OCI-LY3 (cell line): ENCODE measurements at regions not wholly inside any gene's neighbourhood (a gene's known extent, or its start where the extent isn't known, plus 50 kb on each side); places are given as distances from the start of the nearest gene placed in this dataset.
"Not testable (repeated sequence)": the region's sequence is repeated elsewhere in the genome, so short reads cannot be mapped to it uniquely, and the experiment has no call there.

Source experiments
- H2AFZ ChIP-seq: fragments of 200-600, 300-600 bp; shearing (Covaris generic); 2 replicates; pipeline ENCODE4 v1.6.0; 2014; ENCODE audit warnings: antibody characterized with exemption, low read depth, low read length
- H3K27ac ChIP-seq: fragments of 200-600, 300-600 bp; sonication (generic); 2 replicates; pipeline ENCODE4 v1.5.1; 2014; ENCODE audit warnings: mild to moderate bottlenecking, low read length, moderate library complexity, mixed read lengths
- H3K27me3 ChIP-seq: fragments of 200-600, 300-600 bp; sonication (generic); 2 replicates; pipeline ENCODE4 v1.6.1; 2014; ENCODE audit warnings: low read depth, low read length, mixed read lengths
- H3K36me3 ChIP-seq: fragments of 200-600, 300-600 bp; sonication (generic); replicated peaks from 2 replicates; pipeline ENCODE3; 2014; ENCODE audit warnings: low read depth, low read length, mixed read lengths
- H3K4me1 ChIP-seq: fragments of 300-600, 200-600 bp; sonication (generic); 2 replicates; pipeline ENCODE4 v1.6.1; 2014; ENCODE audit warnings: low read length, mixed read lengths
- H3K4me2 ChIP-seq: fragments of 200-600, 300-600 bp; sonication (generic); 2 replicates; pipeline ENCODE4 v1.6.1; 2014; ENCODE audit warnings: low read length, mixed read lengths
- H3K4me3 ChIP-seq: fragments of 300-600, 200-600 bp; sonication (generic); 2 replicates; pipeline ENCODE4 v1.5.1; 2014; ENCODE audit warnings: antibody characterized with exemption, mild to moderate bottlenecking, low read length, moderate library complexity
- H3K79me2 ChIP-seq: fragments of 300-600, 200-600 bp; shearing (Covaris generic); 2 replicates; pipeline ENCODE4 v1.6.1; 2014; ENCODE audit warnings: mild to moderate bottlenecking, low read length, mixed read lengths
- H3K9ac ChIP-seq: fragments of 300-600, 200-600 bp; shearing (Covaris generic); 2 replicates; pipeline ENCODE4 v1.6.0; 2014; ENCODE audit warnings: mild to moderate bottlenecking, low read length, moderate library complexity
- H3K9me3 ChIP-seq: fragments of 200-600, 300-600 bp; shearing (Covaris generic); 2 replicates; pipeline ENCODE4 v1.6.1; 2014; ENCODE audit warnings: low read length, mixed read lengths; ENCODE audit not compliant: insufficient read depth
- H4K20me1 ChIP-seq: fragments of 200-600, 300-600 bp; sonication (generic); 2 replicates; pipeline ENCODE4 v1.6.1; 2016; ENCODE audit warnings: low read length, mixed read lengths; ENCODE audit not compliant: insufficient read depth
- EZH2phosphoT487 ChIP-seq: fragments of 200-600 bp; shearing (Covaris generic); IDR thresholded peaks from 2 replicates; pipeline ENCODE4 v1.6.1; 2018; ENCODE audit warnings: antibody characterized with exemption, mixed run types, low read depth
- TF ChIP-seq, protein P1 (sequence below): fragments of 200-600, 300-600 bp; sonication (generic); IDR thresholded peaks from 2 replicates; pipeline ENCODE4 v1.5.1; 2014; ENCODE audit warnings: antibody characterized with exemption, low read length, low read depth

DNA sequence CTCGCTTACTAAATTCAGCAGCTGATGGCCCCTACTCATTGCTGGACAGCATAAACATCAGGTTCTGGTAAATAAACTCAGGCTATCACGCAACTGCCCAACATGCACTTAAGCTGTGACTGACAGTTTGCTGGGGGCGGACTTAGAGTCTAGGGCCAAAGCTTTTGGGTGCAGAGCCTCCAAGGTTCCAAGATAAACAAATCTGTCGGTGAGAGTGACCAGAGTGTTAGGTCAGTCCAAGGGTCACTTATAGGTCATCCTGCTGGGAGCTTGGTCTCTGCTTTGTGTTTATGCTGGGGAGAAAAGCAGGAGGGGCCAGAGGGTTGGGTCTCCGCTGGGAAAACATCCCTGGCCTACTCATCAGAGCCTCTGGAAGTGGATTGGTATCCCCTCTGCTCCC is 188.6 kb upstream of the GATA6 start:
- no peak overlapping the region for H3K9ac ChIP-seq
- H3K4me2 ChIP-seq, result no peak overlapping the region
- H3K27me3 ChIP-seq, result no peaks in the 10 kb centered on the region
- H4K20me1 ChIP-seq, result no peaks in the 10 kb centered on the region
- H3K27ac ChIP-seq, result no peak overlapping the region
- H2AFZ ChIP-seq, result no peak overlapping the region
- H3K9me3 ChIP-seq, result no peaks in the 10 kb centered on the region
- H3K4me1 ChIP-seq, result no peaks in the 10 kb centered on the region
- H3K36me3 ChIP-seq, result no peaks in the 10 kb centered on the region
- TF ChIP-seq EZH2phosphoT487, result no peak
- TF ChIP-seq, protein P1, sequence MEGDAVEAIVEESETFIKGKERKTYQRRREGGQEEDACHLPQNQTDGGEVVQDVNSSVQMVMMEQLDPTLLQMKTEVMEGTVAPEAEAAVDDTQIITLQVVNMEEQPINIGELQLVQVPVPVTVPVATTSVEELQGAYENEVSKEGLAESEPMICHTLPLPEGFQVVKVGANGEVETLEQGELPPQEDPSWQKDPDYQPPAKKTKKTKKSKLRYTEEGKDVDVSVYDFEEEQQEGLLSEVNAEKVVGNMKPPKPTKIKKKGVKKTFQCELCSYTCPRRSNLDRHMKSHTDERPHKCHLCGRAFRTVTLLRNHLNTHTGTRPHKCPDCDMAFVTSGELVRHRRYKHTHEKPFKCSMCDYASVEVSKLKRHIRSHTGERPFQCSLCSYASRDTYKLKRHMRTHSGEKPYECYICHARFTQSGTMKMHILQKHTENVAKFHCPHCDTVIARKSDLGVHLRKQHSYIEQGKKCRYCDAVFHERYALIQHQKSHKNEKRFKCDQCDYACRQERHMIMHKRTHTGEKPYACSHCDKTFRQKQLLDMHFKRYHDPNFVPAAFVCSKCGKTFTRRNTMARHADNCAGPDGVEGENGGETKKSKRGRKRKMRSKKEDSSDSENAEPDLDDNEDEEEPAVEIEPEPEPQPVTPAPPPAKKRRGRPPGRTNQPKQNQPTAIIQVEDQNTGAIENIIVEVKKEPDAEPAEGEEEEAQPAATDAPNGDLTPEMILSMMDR, result no peak
- no peaks in the 10 kb centered on the region for H3K79me2 ChIP-seq
- no peak overlapping the region for H3K4me3 ChIP-seq

DNA sequence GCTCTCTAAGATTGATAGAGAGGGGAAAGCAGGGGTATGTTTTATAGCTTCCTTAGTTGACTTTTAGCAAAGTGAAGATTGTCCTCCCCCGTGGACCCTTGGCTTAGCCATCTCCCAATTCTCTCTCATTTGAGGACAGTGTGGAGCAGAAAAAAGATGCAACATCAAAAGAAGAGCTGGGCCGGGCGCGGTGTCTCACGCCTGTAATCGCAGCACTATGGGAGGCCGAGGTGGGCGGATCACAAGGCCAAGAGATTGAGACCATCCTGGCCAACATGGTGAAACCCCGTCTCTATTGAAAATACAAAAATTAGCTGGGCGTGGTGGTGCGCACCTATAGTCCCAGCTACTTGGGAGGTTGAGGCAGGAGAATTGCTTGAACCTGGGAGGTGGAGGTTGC is 187.9 kb upstream of the GATA6 start:
- H3K4me3 ChIP-seq, H3K4me1 ChIP-seq, H3K36me3 ChIP-seq, H3K9ac ChIP-seq, H3K9me3 ChIP-seq, H3K27me3 ChIP-seq, H4K20me1 ChIP-seq, H3K4me2 ChIP-seq, H3K27ac ChIP-seq, H3K79me2 ChIP-seq, H2AFZ ChIP-seq: not testable (repeated sequence)

DNA sequence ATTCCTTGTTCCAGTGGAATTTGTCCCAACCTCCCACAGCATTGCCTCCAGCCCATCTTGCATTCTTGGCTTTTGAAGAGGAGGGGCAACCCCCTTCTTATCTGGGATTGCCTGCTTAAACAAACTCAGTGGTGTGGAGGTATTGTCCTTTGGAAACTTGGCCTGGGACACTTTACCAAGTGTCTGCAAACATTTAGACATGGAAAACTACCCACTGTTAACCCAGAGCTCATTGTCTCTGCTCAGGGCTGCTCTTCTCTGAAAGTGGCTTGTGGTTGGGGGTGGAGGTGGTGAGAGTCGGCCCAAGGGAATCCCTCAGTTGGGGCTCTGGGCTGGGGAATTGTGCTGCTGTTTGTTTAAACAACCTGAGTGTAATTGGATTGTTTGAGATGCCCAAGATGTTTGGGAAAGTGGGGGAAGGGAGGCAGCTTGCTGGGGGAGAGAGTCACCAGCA is 178.3 kb upstream of the GATA6 start:
- Histone ChIP-seq H3K9me3 (no peaks in the 10 kb centered on the region), H3K27ac (no peak overlapping the region), H3K9ac (no peak overlapping the region), H4K20me1 (no peaks in the 10 kb centered on the region), H3K27me3 (no peaks in the 10 kb centered on the region), H3K4me1 (peaks cover 13% of the 10 kb centered on the region), H3K79me2 (no peaks in the 10 kb centered on the region), H3K36me3 (no peaks in the 10 kb centered on the region), H3K4me2 (no peak overlapping the region), H2AFZ (no peak overlapping the region), H3K4me3 (no peak overlapping the region)
- TF ChIP-seq, protein P1, result no peak
- no peak for TF ChIP-seq EZH2phosphoT487

DNA sequence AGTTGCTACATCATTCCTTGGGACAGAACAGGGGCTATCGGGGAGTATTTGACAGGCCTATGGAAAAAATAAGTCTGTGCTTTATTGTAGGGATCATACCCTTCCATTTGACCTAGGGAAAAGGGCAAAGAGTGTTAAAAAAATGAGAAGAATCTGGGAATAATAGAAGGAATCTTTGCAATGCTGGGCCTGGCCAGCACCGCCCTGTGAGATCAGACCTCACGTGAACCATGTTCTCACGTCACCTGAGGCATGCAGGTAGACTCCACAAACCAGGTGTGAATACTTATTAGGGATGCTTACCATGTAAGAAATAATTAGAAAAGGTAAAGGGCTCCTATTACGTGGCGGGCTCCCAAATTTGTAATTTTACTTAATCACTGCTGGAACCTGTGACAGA is 177.5 kb upstream of the GATA6 start:
- no peak overlapping the region for H3K4me3 ChIP-seq
- no peak overlapping the region for H3K9ac ChIP-seq
- no peak overlapping the region for H3K27ac ChIP-seq
- H2AFZ ChIP-seq, result no peak overlapping the region
- H3K9me3 ChIP-seq, result no peaks in the 10 kb centered on the region
- no peaks in the 10 kb centered on the region for H3K36me3 ChIP-seq
- H3K27me3 ChIP-seq, result no peaks in the 10 kb centered on the region
- H4K20me1 ChIP-seq, result no peaks in the 10 kb centered on the region
- no peaks in the 10 kb centered on the region for H3K79me2 ChIP-seq
- H3K4me1 ChIP-seq, result peaks cover 13% of the 10 kb centered on the region
- peak overlapping the region; percentile 29; the same call in 1 of the 2 replicates for H3K4me2 ChIP-seq
- no peak for TF ChIP-seq EZH2phosphoT487
- TF ChIP-seq, protein P1, result no peak

DNA sequence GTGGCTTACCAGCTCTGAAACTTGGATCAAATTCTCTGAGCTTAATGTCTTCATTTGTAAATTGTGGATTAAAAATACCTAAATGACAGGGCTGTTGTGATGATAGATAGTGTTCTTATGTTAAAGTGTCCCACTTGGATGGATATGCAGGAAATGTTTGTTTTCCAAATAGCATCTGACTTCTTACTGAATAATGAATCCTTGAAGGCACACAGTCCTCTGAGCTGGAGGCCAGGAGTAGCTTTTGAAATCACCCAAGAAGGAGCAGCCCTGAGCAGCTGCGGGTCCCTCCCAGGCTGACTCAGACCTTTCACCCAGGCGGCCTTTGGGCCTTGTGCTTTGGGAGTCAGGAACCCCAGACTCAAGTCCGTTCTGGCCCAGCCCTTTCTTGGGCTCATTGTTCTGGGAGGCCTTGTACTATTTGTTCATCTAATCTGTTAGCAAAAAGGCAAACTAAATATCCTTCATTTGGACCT is 173.0 kb upstream of the GATA6 start:
- Histone ChIP-seq H2AFZ (0 out of 2 replicates have a peak overlapping the region, but pooled peaks have one; percentile 3), H4K20me1 (no peaks in the 10 kb centered on the region), H3K27me3 (no peaks in the 10 kb centered on the region), H3K4me3 (no peak overlapping the region), H3K9ac (no peak overlapping the region), H3K79me2 (no peaks in the 10 kb centered on the region), H3K27ac (no peak overlapping the region), H3K4me2 (no peak overlapping the region), H3K9me3 (no peaks in the 10 kb centered on the region), H3K36me3 (no peaks in the 10 kb centered on the region), H3K4me1 (peaks cover 18% of the 10 kb centered on the region)
- TF ChIP-seq, protein P1, result no peak
- no peak for TF ChIP-seq EZH2phosphoT487
